ENCODE measurements at regions not wholly inside any gene's neighbourhood (a gene's known extent, or its start where the extent isn't known, plus 50 kb on each side); places are given as distances from the start of the nearest gene placed in this dataset.

DNA sequence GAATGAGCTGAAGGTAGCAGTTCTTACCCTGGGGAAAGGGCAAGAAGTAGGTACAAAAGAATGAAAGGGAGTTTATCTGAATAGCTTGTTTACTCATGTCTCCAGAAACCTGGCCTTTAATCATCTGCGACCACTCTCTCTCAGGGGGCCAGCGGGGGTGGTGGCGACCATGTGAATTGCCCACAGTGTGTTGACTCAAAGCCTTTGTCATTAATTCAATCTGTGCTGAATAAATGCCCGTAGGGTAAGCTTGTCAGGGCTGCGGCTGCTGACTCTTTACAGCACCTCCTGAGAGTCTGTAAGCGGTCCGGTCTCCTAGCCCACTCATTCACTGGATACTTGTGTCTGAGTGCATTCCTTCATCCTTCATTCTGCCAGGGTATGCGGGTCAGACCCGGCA lies 874.4 kb downstream of the SLC6A15 start:
- TF ChIP-seq EZH2 (IDR thresholded peaks at IDR 0.05; ENCODE audit: insufficient read depth, low read length), result no peak
- TF ChIP-seq, protein P1, sequence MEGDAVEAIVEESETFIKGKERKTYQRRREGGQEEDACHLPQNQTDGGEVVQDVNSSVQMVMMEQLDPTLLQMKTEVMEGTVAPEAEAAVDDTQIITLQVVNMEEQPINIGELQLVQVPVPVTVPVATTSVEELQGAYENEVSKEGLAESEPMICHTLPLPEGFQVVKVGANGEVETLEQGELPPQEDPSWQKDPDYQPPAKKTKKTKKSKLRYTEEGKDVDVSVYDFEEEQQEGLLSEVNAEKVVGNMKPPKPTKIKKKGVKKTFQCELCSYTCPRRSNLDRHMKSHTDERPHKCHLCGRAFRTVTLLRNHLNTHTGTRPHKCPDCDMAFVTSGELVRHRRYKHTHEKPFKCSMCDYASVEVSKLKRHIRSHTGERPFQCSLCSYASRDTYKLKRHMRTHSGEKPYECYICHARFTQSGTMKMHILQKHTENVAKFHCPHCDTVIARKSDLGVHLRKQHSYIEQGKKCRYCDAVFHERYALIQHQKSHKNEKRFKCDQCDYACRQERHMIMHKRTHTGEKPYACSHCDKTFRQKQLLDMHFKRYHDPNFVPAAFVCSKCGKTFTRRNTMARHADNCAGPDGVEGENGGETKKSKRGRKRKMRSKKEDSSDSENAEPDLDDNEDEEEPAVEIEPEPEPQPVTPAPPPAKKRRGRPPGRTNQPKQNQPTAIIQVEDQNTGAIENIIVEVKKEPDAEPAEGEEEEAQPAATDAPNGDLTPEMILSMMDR (IDR thresholded peaks at IDR 0.05; ENCODE audit: insufficient read depth, low read depth, low read length), result no peak

All from astrocyte (in vitro differentiated cells and primary cell).